IMR-90 (cell line): ENCODE measurements at regions not wholly inside any gene's neighbourhood (a gene's known extent, or its start where the extent isn't known, plus 50 kb on each side); places are given as distances from the start of the nearest gene placed in this dataset.

Experiments
- CEBPB ChIP-seq: IDR thresholded peaks from 2 replicates; pipeline ENCODE4 v1.6.1; 2012; ENCODE audit warnings: low read depth, low read length, improper control_type of control experiment
- FOS ChIP-seq: fragments of 150-350 bp; IDR thresholded peaks from 2 replicates; pipeline ENCODE4 v1.6.1; 2016; ENCODE audit warnings: low read depth, low read length
- MAFK ChIP-seq: IDR thresholded peaks from 2 replicates; pipeline ENCODE4 v1.6.1; 2012; ENCODE audit warnings: low read depth, low read length, improper control_type of control experiment
- MXI1 ChIP-seq: IDR thresholded peaks from 2 replicates; pipeline ENCODE4 v1.6.1; 2012; ENCODE audit warnings: low read depth, mild to moderate bottlenecking, low read length, moderate library complexity, borderline replicate concordance
- POLR2A ChIP-seq: IDR thresholded peaks from 2 replicates; pipeline ENCODE4 v1.6.1; 2012; ENCODE audit warnings: mild to moderate bottlenecking, low read depth, low read length
- RAD21 ChIP-seq: IDR thresholded peaks from 2 replicates; pipeline ENCODE4 v1.6.1; 2012; ENCODE audit warnings: low read length, improper control_type of control experiment
- RFX5 ChIP-seq: IDR thresholded peaks from 2 replicates; pipeline ENCODE4 v1.8.0; 2012; ENCODE audit warnings: low read depth, mild to moderate bottlenecking, low read length, moderate library complexity
- SMC3 ChIP-seq: fragments of 150-350 bp; IDR thresholded peaks from 2 replicates; pipeline ENCODE4 v1.6.1; 2016; ENCODE audit warnings: low read depth, mild to moderate bottlenecking, antibody characterized with exemption, low read length, moderate library complexity
- TF ChIP-seq, protein P1 (sequence below): conservative IDR thresholded peaks from 2 replicates; pipeline ENCODE4 v1.5.1; 2012; ENCODE audit warnings: mild to moderate bottlenecking, low read depth, low read length, improper control_type of control experiment
- TF ChIP-seq, protein P2 (sequence below): fragments of 150-350 bp; IDR thresholded peaks from 2 replicates; pipeline ENCODE4 v1.6.1; 2017; ENCODE audit warnings: mild to moderate bottlenecking, antibody characterized with exemption, low read length, low read depth

DNA sequence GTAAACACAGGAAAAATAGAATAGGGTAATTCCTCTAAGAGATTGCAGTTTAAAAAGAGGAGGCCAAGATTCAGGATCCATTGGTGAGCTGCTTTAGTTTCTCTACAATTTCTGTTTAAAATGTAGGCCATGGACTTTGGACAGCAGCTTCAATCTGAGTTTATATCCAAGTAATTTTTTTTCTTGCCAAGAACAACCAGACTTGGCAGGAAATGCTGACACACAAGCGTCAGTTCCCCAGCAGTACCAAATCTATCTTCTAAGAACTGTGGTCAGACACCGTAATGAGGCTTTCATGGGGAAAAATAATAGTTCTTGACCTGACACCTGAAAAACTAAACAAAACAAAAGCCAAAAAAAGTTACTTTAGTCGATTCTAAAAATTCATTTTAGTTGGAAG lies 528.8 kb downstream of the CSNK1G3 start:
- TF ChIP-seq POLR2A (no peak), MXI1 (no peak), FOS (no peak), MAFK (no peak), RFX5 (no peak), RAD21 (no peak), SMC3 (no peak), CEBPB (no peak)
- TF ChIP-seq, protein P1, sequence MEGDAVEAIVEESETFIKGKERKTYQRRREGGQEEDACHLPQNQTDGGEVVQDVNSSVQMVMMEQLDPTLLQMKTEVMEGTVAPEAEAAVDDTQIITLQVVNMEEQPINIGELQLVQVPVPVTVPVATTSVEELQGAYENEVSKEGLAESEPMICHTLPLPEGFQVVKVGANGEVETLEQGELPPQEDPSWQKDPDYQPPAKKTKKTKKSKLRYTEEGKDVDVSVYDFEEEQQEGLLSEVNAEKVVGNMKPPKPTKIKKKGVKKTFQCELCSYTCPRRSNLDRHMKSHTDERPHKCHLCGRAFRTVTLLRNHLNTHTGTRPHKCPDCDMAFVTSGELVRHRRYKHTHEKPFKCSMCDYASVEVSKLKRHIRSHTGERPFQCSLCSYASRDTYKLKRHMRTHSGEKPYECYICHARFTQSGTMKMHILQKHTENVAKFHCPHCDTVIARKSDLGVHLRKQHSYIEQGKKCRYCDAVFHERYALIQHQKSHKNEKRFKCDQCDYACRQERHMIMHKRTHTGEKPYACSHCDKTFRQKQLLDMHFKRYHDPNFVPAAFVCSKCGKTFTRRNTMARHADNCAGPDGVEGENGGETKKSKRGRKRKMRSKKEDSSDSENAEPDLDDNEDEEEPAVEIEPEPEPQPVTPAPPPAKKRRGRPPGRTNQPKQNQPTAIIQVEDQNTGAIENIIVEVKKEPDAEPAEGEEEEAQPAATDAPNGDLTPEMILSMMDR, result no peak
- TF ChIP-seq, protein P2, sequence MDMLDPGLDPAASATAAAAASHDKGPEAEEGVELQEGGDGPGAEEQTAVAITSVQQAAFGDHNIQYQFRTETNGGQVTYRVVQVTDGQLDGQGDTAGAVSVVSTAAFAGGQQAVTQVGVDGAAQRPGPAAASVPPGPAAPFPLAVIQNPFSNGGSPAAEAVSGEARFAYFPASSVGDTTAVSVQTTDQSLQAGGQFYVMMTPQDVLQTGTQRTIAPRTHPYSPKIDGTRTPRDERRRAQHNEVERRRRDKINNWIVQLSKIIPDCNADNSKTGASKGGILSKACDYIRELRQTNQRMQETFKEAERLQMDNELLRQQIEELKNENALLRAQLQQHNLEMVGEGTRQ, result no peak
